H9 (cell line): ENCODE measurements at regions not wholly inside any gene's neighbourhood (a gene's known extent, or its start where the extent isn't known, plus 50 kb on each side); places are given as distances from the start of the nearest gene placed in this dataset.

Source experiments
- DNase-seq: peaks from one replicate; pipeline ENCODE4 v3.0.0-alpha.2; 2017
- H2AFZ ChIP-seq: one replicate; pipeline ENCODE4 v1.6.1; 2013; ENCODE audit warnings: mild to moderate bottlenecking, low read length, control low read depth, moderate library complexity
- H2AK5ac ChIP-seq: 2 replicates; pipeline ENCODE4 v1.6.1; 2013; ENCODE audit warnings: low read length, control low read depth, mixed read lengths; ENCODE audit not compliant: insufficient read length
- H2BK120ac ChIP-seq: one replicate; pipeline ENCODE4 v1.6.1; 2013; ENCODE audit warnings: low read depth, mild to moderate bottlenecking, low read length, control low read depth, inconsistent platforms; ENCODE audit not compliant: poor library complexity, severe bottlenecking
- H2BK12ac ChIP-seq: 2 replicates; pipeline ENCODE4 v1.6.1; 2013; ENCODE audit warnings: low read length, control low read depth, mixed read lengths, low read depth; ENCODE audit not compliant: insufficient read length
- H2BK15ac ChIP-seq: 2 replicates; pipeline ENCODE4 v1.6.1; 2013; ENCODE audit warnings: low read depth, low read length, control low read depth
- H2BK20ac ChIP-seq: one replicate; pipeline ENCODE4 v1.6.1; 2013; ENCODE audit warnings: low read depth, mild to moderate bottlenecking, low read length, control low read depth, inconsistent platforms; ENCODE audit not compliant: poor library complexity, severe bottlenecking
- H2BK5ac ChIP-seq: 2 replicates; pipeline ENCODE4 v1.6.1; 2013; ENCODE audit warnings: low read length, control low read depth, mixed read lengths; ENCODE audit not compliant: insufficient read length
- H3K14ac ChIP-seq: 2 replicates; pipeline ENCODE4 v1.6.1; 2013; ENCODE audit warnings: low read length, control low read depth; ENCODE audit not compliant: insufficient read depth
- H3K18ac ChIP-seq: 2 replicates; pipeline ENCODE4 v1.6.1; 2013; ENCODE audit warnings: low read depth, mild to moderate bottlenecking, mixed read lengths, low read length, control low read depth; ENCODE audit not compliant: insufficient read length
- H3K23ac ChIP-seq: 2 replicates; pipeline ENCODE4 v1.6.1; 2013; ENCODE audit warnings: low read length, control low read depth, mixed read lengths, low read depth; ENCODE audit not compliant: insufficient read length
- H3K23me2 ChIP-seq: 2 replicates; pipeline ENCODE4 v1.6.1; 2013; ENCODE audit warnings: low read depth, mild to moderate bottlenecking, mixed read lengths, low read length, control low read depth; ENCODE audit not compliant: insufficient read length, poor library complexity, severe bottlenecking
- H3K27ac ChIP-seq: 2 replicates; pipeline ENCODE4 v1.5.1; 2013; ENCODE audit warnings: low read length, control low read depth, mixed read lengths, low read depth; ENCODE audit not compliant: insufficient read length
- H3K27me3 ChIP-seq: 2 replicates; pipeline ENCODE4 v1.6.1; 2013; ENCODE audit warnings: low read length, control low read depth, inconsistent platforms; ENCODE audit not compliant: insufficient read depth
- H3K4ac ChIP-seq: 2 replicates; pipeline ENCODE4 v1.6.1; 2013; ENCODE audit warnings: low read depth, mild to moderate bottlenecking, control low read depth, inconsistent platforms, low read length, moderate library complexity
- H3K4me1 ChIP-seq: 2 replicates; pipeline ENCODE4 v1.6.1; 2013; ENCODE audit warnings: low read length, control low read depth, inconsistent platforms; ENCODE audit not compliant: insufficient read depth
- H3K4me2 ChIP-seq: 2 replicates; pipeline ENCODE4 v1.6.1; 2013; ENCODE audit warnings: low read length, control low read depth, mixed read lengths; ENCODE audit not compliant: insufficient read length, insufficient read depth
- H3K56ac ChIP-seq: 2 replicates; pipeline ENCODE4 v1.6.1; 2013; ENCODE audit warnings: low read depth, mild to moderate bottlenecking, mixed read lengths, low read length, control low read depth; ENCODE audit not compliant: insufficient read length
- H3K79me1 ChIP-seq: 2 replicates; pipeline ENCODE4 v1.6.1; 2013; ENCODE audit warnings: low read depth, mild to moderate bottlenecking, moderate library complexity, low read length, control low read depth, inconsistent platforms; ENCODE audit not compliant: insufficient read depth, poor library complexity, severe bottlenecking
- H3K79me2 ChIP-seq: 2 replicates; pipeline ENCODE4 v1.6.1; 2013; ENCODE audit warnings: low read length, control low read depth, inconsistent platforms; ENCODE audit not compliant: insufficient read depth
- H3K9ac ChIP-seq: 2 replicates; pipeline ENCODE4 v1.6.1; 2013; ENCODE audit warnings: low read length, control low read depth, mixed read lengths; ENCODE audit not compliant: insufficient read length; ENCODE audit errors: extremely low read depth
- H3K9me3 ChIP-seq: one replicate; pipeline ENCODE4 v1.6.1; 2013; ENCODE audit warnings: low read depth, low read length, inconsistent platforms; ENCODE audit not compliant: control insufficient read depth
- H3T11ph ChIP-seq: one replicate; pipeline ENCODE4 v1.6.1; 2013; ENCODE audit warnings: mild to moderate bottlenecking, low read length, control low read depth, inconsistent platforms
- H4K20me1 ChIP-seq: one replicate; pipeline ENCODE4 v1.6.1; 2013; ENCODE audit not compliant: control insufficient read depth, insufficient read length, insufficient read depth
- H4K5ac ChIP-seq: 2 replicates; pipeline ENCODE4 v1.6.1; 2013; ENCODE audit warnings: low read depth, mild to moderate bottlenecking, mixed read lengths, low read length, control low read depth; ENCODE audit not compliant: insufficient read length
- H4K8ac ChIP-seq: replicated peaks from 2 replicates; pipeline ENCODE4 v1.6.1; 2013; ENCODE audit warnings: low read length, control low read depth, mixed read lengths, low read depth; ENCODE audit not compliant: insufficient read length
- H4K91ac ChIP-seq: 2 replicates; pipeline ENCODE4 v1.6.1; 2013; ENCODE audit warnings: low read depth, mild to moderate bottlenecking, moderate library complexity, mixed read lengths, low read length, control low read depth; ENCODE audit not compliant: insufficient read length
- H3K27ac Mint-ChIP-seq, 3 experiments: 2 replicates in 2 of 3; 3 replicates in 1 of 3; pipeline ENCODE4 v1.8.0; 2020 to 2021; ENCODE audit warnings: mixed read lengths in 3 of 3, mild to moderate bottlenecking in 1 of 3, moderate library complexity in 1 of 3
- H3K27me3 Mint-ChIP-seq: 2 replicates; pipeline ENCODE4 v1.8.0; 2021; ENCODE audit warnings: low read depth, mild to moderate bottlenecking, moderate library complexity, mixed read lengths
- H3K36me3 Mint-ChIP-seq, 3 experiments: 2 replicates in 2 of 3; 3 replicates in 1 of 3; pipeline ENCODE4 v1.8.0; 2020 to 2021; ENCODE audit warnings: low read depth in 3 of 3, mixed read lengths in 3 of 3; ENCODE audit not compliant: insufficient read depth in 1 of 3
- H3K4me1 Mint-ChIP-seq, 2 experiments: 2 replicates each; pipeline ENCODE4 v1.8.0; 2020; ENCODE audit warnings: mixed read lengths in 2 of 2
- H3K4me3 Mint-ChIP-seq, 2 experiments: 2 replicates in 1 of 2; 3 replicates in 1 of 2; pipeline ENCODE4 v1.8.0; 2020 to 2021; ENCODE audit warnings: mild to moderate bottlenecking in 2 of 2, mixed read lengths in 2 of 2, moderate library complexity in 1 of 2
- H3K9me3 Mint-ChIP-seq, 2 experiments: 2 replicates in 1 of 2; 3 replicates in 1 of 2; pipeline ENCODE4 v1.8.0; 2020; ENCODE audit warnings: mild to moderate bottlenecking in 2 of 2, mixed read lengths in 2 of 2, moderate library complexity in 1 of 2
- CTCF ChIP-seq: fragments of 200-600 bp; sonication (generic); conservative IDR thresholded peaks from 3 replicates; pipeline ENCODE4 v1.8.0; 2021; ENCODE audit warnings: antibody characterized with exemption, mild to moderate bottlenecking
- WGBS: extraction: QIAGEN DNeasy Blood & Tissue Kit; methylation state at CpG from one replicate; pipeline ENCODE4 v1.1.7; 2013; ENCODE audit warnings: missing lambda C conversion rate, low lambda C conversion rate, mixed read lengths; ENCODE audit not compliant: insufficient read length; ENCODE audit errors: extremely low coverage; 5-methylcytosine and 5-hydroxymethylcytosine counted together

GRCh38 chr1:213657013-213657412, 330.8 kb upstream of the PROX1 start:
- no peak overlapping the region for H3K27ac ChIP-seq
- H3K27me3 ChIP-seq, result no peaks in the 10 kb centered on the region
- no peak overlapping the region for H3K4me3 Mint-ChIP-seq
- no peaks in the 10 kb centered on the region for H3K79me2 ChIP-seq
- H2BK20ac ChIP-seq, result no peak overlapping the region
- no peak overlapping the region for H2BK15ac ChIP-seq
- no peak overlapping the region for H4K91ac ChIP-seq
- TF ChIP-seq CTCF, result no peak
- no peaks in the 10 kb centered on the region for H3K9me3 ChIP-seq
- H3K27me3 Mint-ChIP-seq, result no peaks in the 10 kb centered on the region
- DNase-seq, result no peak
- no peaks in the 10 kb centered on the region for H4K20me1 ChIP-seq
- no peak overlapping the region for H4K5ac ChIP-seq
- H3K9me3 Mint-ChIP-seq, result no peaks in the 10 kb centered on the region
- H3K14ac ChIP-seq, result no peak overlapping the region
- no peak overlapping the region for H2BK12ac ChIP-seq
- no peaks in the 10 kb centered on the region for H3K79me1 ChIP-seq
- H3K27ac Mint-ChIP-seq, result no peak overlapping the region
- no peak overlapping the region for H4K8ac ChIP-seq
- no peak overlapping the region for H3T11ph ChIP-seq
- WGBS, result 100% methylated on average over 1 of the region's 3 CpGs
- H3K23me2 ChIP-seq, result no peaks in the 10 kb centered on the region
- no peak overlapping the region for H3K18ac ChIP-seq
- H3K4ac ChIP-seq, result no peak overlapping the region
- H3K4me1 Mint-ChIP-seq, result 0 out of 4 replicates have a peak, but pooled peaks cover 0 to 3% of the 10 kb centered on the region in 2 experiments
- H3K4me1 ChIP-seq, result no peaks in the 10 kb centered on the region; the same call in 1 of the 2 replicates
- no peak overlapping the region for H3K9ac ChIP-seq
- H3K23ac ChIP-seq, result no peak overlapping the region
- no peaks in the 10 kb centered on the region for H3K36me3 Mint-ChIP-seq
- no peak overlapping the region for H2AK5ac ChIP-seq
- no peak overlapping the region for H3K4me2 ChIP-seq
- H2AFZ ChIP-seq, result no peak overlapping the region
- no peak overlapping the region for H2BK5ac ChIP-seq
- H2BK120ac ChIP-seq, result no peak overlapping the region
- no peak overlapping the region for H3K56ac ChIP-seq
